Esophagus squamous epithelium (tissue), 5 donors: ENCODE measurements at regions not wholly inside any gene's neighbourhood (a gene's known extent, or its start where the extent isn't known, plus 50 kb on each side); places are given as distances from the start of the nearest gene placed in this dataset.

ENCODE experiments used
- DNase-seq: peaks from one replicate; lab custom pipeline; 2025; lab: John Stamatoyannopoulos, UW
- H3K27ac ChIP-seq, 4 donors: fragments of 200-600 bp; sonication (generic); one replicate each; pipeline ENCODE4 v1.5.1; 2016 to 2019; ENCODE audit warnings: mild to moderate bottlenecking in 1 of 4
- H3K27me3 ChIP-seq, 4 donors: fragments of 200-600 bp; sonication (generic); 1 replicate in 3 of 4; 2 replicates in 1 of 4; pipeline versions ENCODE4 v1.5.1 to v1.6.0; 2017 to 2021; ENCODE audit warnings: antibody characterized with exemption in 1 of 4
- H3K36me3 ChIP-seq, 3 donors: fragments of 200-600 bp; sonication (generic); one replicate each; pipeline ENCODE4 v1.5.1; 2016 to 2019
- H3K4me1 ChIP-seq, 3 donors: fragments of 200-600 bp; sonication (generic); one replicate each; pipeline ENCODE4 v1.5.1; 2017 to 2019
- H3K4me3 ChIP-seq, 4 donors: fragments of 200-600 bp; sonication (generic); 1 replicate in 3 of 4; 2 replicates in 1 of 4; pipeline ENCODE4 v1.5.1; 2016 to 2019; ENCODE audit warnings: mild to moderate bottlenecking in 2 of 4, moderate library complexity in 1 of 4
- H3K9me3 ChIP-seq, 3 donors: fragments of 200-600 bp; sonication (generic); one replicate each; pipeline ENCODE4 v1.5.1; 2016 to 2019
- POLR2A ChIP-seq, 4 donors: fragments of 450-650 bp; IDR thresholded peaks; one replicate each; pipeline ENCODE4 v1.6.1; 2017; ENCODE audit warnings: antibody characterized with exemption in 4 of 4, mild to moderate bottlenecking in 4 of 4, moderate library complexity in 3 of 4
- WGBS, 2 donors: methylation state at CpG; one replicate each; pipeline ENCODE4 v1.1.5; 2018; 5-methylcytosine and 5-hydroxymethylcytosine counted together
- intact Hi-C: fragments of 100-400 bp; cut with DNase I; formaldehyde crosslinking; loops from one replicate; pipeline ENCODE4 v1.15.0; 2022
- TF ChIP-seq, protein P1 (sequence below), 6 experiments: fragments of 450-650 bp in 4 of 6; fragments of 200-600 bp in 2 of 6; sonication (generic) in 2 of 6; IDR thresholded peaks; one replicate each; pipeline ENCODE4 v1.5.1; 2016 to 2019; ENCODE audit warnings: antibody characterized with exemption in 6 of 6, mild to moderate bottlenecking in 4 of 6, moderate library complexity in 4 of 6
- donor health status: DM: yes; HTN: yes; CAD: no.

DNA sequence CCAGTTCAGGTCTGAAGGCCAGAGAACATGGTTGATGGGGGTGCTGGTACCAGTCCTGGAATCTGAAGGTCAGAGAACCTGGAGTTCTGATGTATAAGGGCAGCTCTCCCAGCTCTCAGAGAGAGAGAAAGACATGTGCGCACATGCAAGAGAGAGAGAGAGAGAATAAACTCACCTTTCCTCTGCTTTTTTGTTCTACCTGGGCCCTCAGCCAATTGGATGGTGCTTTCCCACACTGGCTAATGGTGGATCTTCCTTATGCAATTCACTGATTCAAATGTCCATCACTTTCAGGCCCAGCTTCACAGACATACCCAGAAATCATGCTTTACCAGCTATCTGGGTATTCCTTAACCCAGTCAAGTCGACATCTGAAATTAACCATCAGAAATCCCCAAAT lies 377.7 kb upstream of the MEX3C start:
- TF ChIP-seq, protein P1, sequence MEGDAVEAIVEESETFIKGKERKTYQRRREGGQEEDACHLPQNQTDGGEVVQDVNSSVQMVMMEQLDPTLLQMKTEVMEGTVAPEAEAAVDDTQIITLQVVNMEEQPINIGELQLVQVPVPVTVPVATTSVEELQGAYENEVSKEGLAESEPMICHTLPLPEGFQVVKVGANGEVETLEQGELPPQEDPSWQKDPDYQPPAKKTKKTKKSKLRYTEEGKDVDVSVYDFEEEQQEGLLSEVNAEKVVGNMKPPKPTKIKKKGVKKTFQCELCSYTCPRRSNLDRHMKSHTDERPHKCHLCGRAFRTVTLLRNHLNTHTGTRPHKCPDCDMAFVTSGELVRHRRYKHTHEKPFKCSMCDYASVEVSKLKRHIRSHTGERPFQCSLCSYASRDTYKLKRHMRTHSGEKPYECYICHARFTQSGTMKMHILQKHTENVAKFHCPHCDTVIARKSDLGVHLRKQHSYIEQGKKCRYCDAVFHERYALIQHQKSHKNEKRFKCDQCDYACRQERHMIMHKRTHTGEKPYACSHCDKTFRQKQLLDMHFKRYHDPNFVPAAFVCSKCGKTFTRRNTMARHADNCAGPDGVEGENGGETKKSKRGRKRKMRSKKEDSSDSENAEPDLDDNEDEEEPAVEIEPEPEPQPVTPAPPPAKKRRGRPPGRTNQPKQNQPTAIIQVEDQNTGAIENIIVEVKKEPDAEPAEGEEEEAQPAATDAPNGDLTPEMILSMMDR (IDR thresholded peaks at IDR 0.05) = no peak
- TF ChIP-seq POLR2A (IDR thresholded peaks at IDR 0.05) = no peak
- H3K36me3 ChIP-seq = no peaks in the 10 kb centered on the region
- H3K4me1 ChIP-seq = no peaks in the 10 kb centered on the region
- H3K9me3 ChIP-seq = peaks cover 0 to 11% (median 0%) of the 10 kb centered on the region in 3 donors
- WGBS, 2 donors = 69 to 87% methylated on average over 2 of the region's 2 CpGs
- no peaks in the 10 kb centered on the region for H3K27me3 ChIP-seq
- intact Hi-C loops = no loop called here
- H3K27ac ChIP-seq = no peak overlapping the region
- no peak overlapping the region for H3K4me3 ChIP-seq
- DNase-seq = no peak

DNA sequence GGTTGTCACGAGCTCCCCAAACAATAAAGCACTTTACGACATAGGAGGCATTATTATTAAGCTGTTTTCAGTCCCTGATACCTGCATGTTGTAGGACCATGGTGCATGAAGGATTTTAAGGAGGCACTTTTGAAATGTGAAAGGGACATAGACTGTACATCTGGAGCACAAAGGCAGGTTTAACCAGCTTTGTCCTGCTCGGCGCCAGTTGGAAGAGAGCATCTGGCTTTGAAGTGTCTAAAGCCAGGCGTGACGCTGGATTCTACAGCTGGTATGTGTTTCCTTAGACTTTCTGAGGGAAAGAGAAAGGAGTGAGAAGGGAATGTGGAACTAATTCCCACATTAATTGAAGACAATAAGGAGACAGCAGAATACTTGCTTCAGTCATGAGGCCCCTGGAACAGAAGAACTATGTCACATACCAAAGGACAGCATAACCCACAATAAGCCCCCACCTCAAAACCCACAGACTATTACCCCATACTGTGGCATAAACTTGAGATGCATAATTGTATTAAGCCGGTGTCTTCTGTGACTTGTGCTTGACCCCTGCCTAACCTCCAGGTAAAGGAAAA lies 381.0 kb upstream of the MEX3C start:
- Histone ChIP-seq H3K36me3 (no peaks in the 10 kb centered on the region), H3K27me3 (no peaks in the 10 kb centered on the region), H3K27ac (no peak overlapping the region), H3K4me1 (no peaks in the 10 kb centered on the region), H3K4me3 (no peak overlapping the region), H3K9me3 (peaks cover 0 to 11% (median 0%) of the 10 kb centered on the region in 3 donors)
- no peak for DNase-seq
- 71 to 82% methylated on average over 7 of the region's 7 CpGs for WGBS, 2 donors
- intact Hi-C loops = no loop called here
- no peak for TF ChIP-seq POLR2A (IDR thresholded peaks at IDR 0.05)
- TF ChIP-seq, protein P1 (IDR thresholded peaks at IDR 0.05) = no peak

DNA sequence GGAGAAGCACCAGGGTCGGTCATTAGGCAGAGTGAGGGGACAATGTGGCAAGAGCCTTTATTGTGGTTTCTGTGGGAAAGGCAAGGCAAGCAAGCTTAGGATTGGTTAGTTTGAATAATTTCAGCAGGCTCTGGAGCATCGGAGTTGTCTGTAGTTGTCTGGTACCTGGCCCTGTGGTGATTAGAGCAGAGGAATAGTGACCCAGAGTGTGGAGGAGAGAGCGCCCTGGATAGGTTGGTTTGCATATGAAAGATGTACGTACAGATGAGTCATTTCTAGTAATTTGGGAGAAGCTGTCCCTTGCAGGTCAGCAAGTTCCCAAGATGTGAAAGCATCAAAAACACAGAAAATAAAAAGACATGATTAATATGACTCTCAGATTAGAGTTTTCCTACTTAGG lies 383.1 kb upstream of the MEX3C start:
- H3K27me3 ChIP-seq = no peaks in the 10 kb centered on the region
- H3K9me3 ChIP-seq = peaks cover 0 to 11% (median 0%) of the 10 kb centered on the region in 3 donors
- no peak overlapping the region for H3K27ac ChIP-seq
- DNase-seq = no peak
- 72 to 88% methylated on average over 4 of the region's 4 CpGs for WGBS, 2 donors
- TF ChIP-seq, protein P1 (IDR thresholded peaks at IDR 0.05) = no peak
- no peaks in the 10 kb centered on the region for H3K36me3 ChIP-seq
- no peaks in the 10 kb centered on the region for H3K4me1 ChIP-seq
- no peak overlapping the region for H3K4me3 ChIP-seq
- intact Hi-C loops = no loop called here

DNA sequence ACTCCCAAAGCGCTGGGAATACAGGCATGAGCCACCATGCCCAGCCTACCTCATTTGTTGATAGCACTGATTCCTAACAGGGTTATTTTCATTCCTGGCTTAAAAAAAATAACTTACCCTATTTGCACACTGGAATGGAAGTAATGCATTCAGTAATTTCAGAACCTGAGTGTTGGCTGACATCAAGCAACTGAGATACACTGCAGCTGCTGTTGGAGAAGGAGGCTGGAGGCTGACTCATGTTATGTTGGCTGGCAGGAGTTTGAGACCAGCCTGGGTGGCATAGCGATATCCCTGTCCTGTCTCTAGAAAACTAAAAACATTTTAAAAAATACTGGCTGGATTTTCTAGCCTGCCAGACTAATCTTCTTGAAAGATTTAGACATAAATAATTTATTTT lies 385.1 kb upstream of the MEX3C start:
- DNase-seq = no peak
- peaks cover 0 to 4% (median 0%) of the 10 kb centered on the region in 3 donors for H3K9me3 ChIP-seq
- no peaks in the 10 kb centered on the region for H3K27me3 ChIP-seq
- no peak overlapping the region for H3K27ac ChIP-seq
- 74 to 79% methylated on average over 2 of the region's 2 CpGs for WGBS, 2 donors
- H3K36me3 ChIP-seq = no peaks in the 10 kb centered on the region
- no peak overlapping the region for H3K4me3 ChIP-seq
- TF ChIP-seq, protein P1 (IDR thresholded peaks at IDR 0.05) = no peak
- no peak for TF ChIP-seq POLR2A (IDR thresholded peaks at IDR 0.05)
- no peaks in the 10 kb centered on the region for H3K4me1 ChIP-seq
- intact Hi-C loops = no loop called here

DNA sequence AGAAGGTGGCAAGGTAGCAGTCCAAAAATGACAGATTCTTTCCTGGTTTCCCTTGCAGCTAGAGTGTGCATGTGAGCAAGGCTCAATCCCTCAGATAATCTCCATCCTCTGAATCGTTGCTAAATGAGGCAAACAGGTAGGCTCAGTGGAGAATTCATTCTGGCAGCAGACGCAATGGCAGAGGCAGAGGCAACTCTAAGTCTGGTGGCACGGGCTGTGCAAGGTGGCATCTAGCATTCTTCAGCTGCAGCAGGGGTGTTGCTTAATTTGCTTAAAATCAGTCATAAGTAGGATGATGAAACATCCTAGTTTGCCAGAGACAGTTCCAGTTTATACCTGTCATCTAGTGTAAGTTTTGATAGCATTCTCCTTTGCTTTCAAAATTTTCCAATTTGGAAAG lies 391.1 kb upstream of the MEX3C start:
- TF ChIP-seq POLR2A (IDR thresholded peaks at IDR 0.05) = no peak
- TF ChIP-seq, protein P1 (IDR thresholded peaks at IDR 0.05) = no peak
- no peak for DNase-seq

More for the DNA sequence above, 391.1 kb upstream of the MEX3C start:
- no peaks in the 10 kb centered on the region for H3K4me1 ChIP-seq
- no peaks in the 10 kb centered on the region for H3K36me3 ChIP-seq
- intact Hi-C loops = no loop called here
- 54 to 75% methylated on average over 2 to 3 of the region's 3 CpGs for WGBS, 2 donors
- no peaks in the 10 kb centered on the region for H3K27me3 ChIP-seq
- no peak overlapping the region for H3K4me3 ChIP-seq
- H3K9me3 ChIP-seq = no peaks in the 10 kb centered on the region
- no peak overlapping the region for H3K27ac ChIP-seq
